ENCODE measurements at regions not wholly inside any gene's neighbourhood (a gene's known extent, or its start where the extent isn't known, plus 50 kb on each side); places are given as distances from the start of the nearest gene placed in this dataset.

- TF ChIP-seq CTCF (CRISPR knock-in tag; IDR thresholded peaks at IDR 0.05) (no peak), WIZ (CRISPR knock-in tag; IDR thresholded peaks at IDR 0.05) (no peak; the same call in 1 of the 2 replicates), HNRNPUL1 (IDR thresholded peaks at IDR 0.05; ENCODE audit: low read depth, low read length) (no peak)
These were observed 169.7 kb downstream of the TOMM20 start for GRCh38 chr1:234958706-234959657.
